IMR-90 (cell line): ENCODE measurements at regions not wholly inside any gene's neighbourhood (a gene's known extent, or its start where the extent isn't known, plus 50 kb on each side); places are given as distances from the start of the nearest gene placed in this dataset.

ENCODE experiments used
- CTCF ChIP-seq: conservative IDR thresholded peaks from 2 replicates; pipeline ENCODE4 v1.5.1; 2012; ENCODE audit warnings: mild to moderate bottlenecking, low read depth, low read length, improper control_type of control experiment
- POLR2A ChIP-seq: IDR thresholded peaks from 2 replicates; pipeline ENCODE4 v1.6.1; 2012; ENCODE audit warnings: mild to moderate bottlenecking, low read depth, low read length

GRCh38 chr6:12391472-12391871, 101.3 kb downstream of the EDN1 start:
- no peak for TF ChIP-seq CTCF
- no peak for TF ChIP-seq POLR2A
